ENCODE measurements at regions not wholly inside any gene's neighbourhood (a gene's known extent, or its start where the extent isn't known, plus 50 kb on each side); places are given as distances from the start of the nearest gene placed in this dataset.

GRCh38 chr2:140178234-140178633, 1398.0 kb upstream of the NXPH2 start:
- no peak for TF ChIP-seq CTCF (conservative IDR thresholded peaks at IDR 0.05; ENCODE audit: low read depth, low read length)
- peak; percentile 58 for DNase-seq (ENCODE audit: low read depth)

GRCh38 chr2:140177086-140177485, 1396.9 kb upstream of the NXPH2 start:
- no peak for DNase-seq (ENCODE audit: low read depth)
- H3K4me3 ChIP-seq (ENCODE audit: low read length) = no peak overlapping the region
- no peak for TF ChIP-seq CTCF (conservative IDR thresholded peaks at IDR 0.05; ENCODE audit: low read depth, low read length)

More at GRCh38 chr2:140178234-140178633, 1398.0 kb upstream of the NXPH2 start:
- no peak overlapping the region for H3K4me3 ChIP-seq (ENCODE audit: low read length)

GRCh38 chr2:140173790-140174189, 1393.6 kb upstream of the NXPH2 start:
- no peak for DNase-seq (ENCODE audit: low read depth)
- no peak overlapping the region for H3K4me3 ChIP-seq (ENCODE audit: low read length)
- no peak for TF ChIP-seq CTCF (conservative IDR thresholded peaks at IDR 0.05; ENCODE audit: low read depth, low read length)

- no peak for DNase-seq (ENCODE audit: low read depth)
- no peak for TF ChIP-seq CTCF (conservative IDR thresholded peaks at IDR 0.05; ENCODE audit: low read depth, low read length)
- no peak overlapping the region for H3K4me3 ChIP-seq (ENCODE audit: low read length)
These were observed 1384.3 kb upstream of the NXPH2 start for GRCh38 chr2:140164449-140164848.

- no peak for TF ChIP-seq CTCF (conservative IDR thresholded peaks at IDR 0.05; ENCODE audit: low read depth, low read length)
- DNase-seq (ENCODE audit: low read depth) = no peak
- H3K4me3 ChIP-seq (ENCODE audit: low read length) = no peak overlapping the region
These were observed 1378.1 kb upstream of the NXPH2 start for GRCh38 chr2:140158259-140158658.

GRCh38 chr2:140157816-140158215, 1377.6 kb upstream of the NXPH2 start:
- no peak overlapping the region for H3K4me3 ChIP-seq (ENCODE audit: low read length)
- TF ChIP-seq CTCF (conservative IDR thresholded peaks at IDR 0.05; ENCODE audit: low read depth, low read length) = no peak
- DNase-seq (ENCODE audit: low read depth) = no peak

- H3K4me3 ChIP-seq (ENCODE audit: low read length) = no peak overlapping the region
- DNase-seq (ENCODE audit: low read depth) = no peak
- no peak for TF ChIP-seq CTCF (conservative IDR thresholded peaks at IDR 0.05; ENCODE audit: low read depth, low read length)
These were observed 1374.5 kb upstream of the NXPH2 start for GRCh38 chr2:140154706-140155105.

Data from retinal pigment epithelial cell (primary cell).